ENCODE measurements at regions not wholly inside any gene's neighbourhood (a gene's known extent, or its start where the extent isn't known, plus 50 kb on each side); places are given as distances from the start of the nearest gene placed in this dataset.

DNA sequence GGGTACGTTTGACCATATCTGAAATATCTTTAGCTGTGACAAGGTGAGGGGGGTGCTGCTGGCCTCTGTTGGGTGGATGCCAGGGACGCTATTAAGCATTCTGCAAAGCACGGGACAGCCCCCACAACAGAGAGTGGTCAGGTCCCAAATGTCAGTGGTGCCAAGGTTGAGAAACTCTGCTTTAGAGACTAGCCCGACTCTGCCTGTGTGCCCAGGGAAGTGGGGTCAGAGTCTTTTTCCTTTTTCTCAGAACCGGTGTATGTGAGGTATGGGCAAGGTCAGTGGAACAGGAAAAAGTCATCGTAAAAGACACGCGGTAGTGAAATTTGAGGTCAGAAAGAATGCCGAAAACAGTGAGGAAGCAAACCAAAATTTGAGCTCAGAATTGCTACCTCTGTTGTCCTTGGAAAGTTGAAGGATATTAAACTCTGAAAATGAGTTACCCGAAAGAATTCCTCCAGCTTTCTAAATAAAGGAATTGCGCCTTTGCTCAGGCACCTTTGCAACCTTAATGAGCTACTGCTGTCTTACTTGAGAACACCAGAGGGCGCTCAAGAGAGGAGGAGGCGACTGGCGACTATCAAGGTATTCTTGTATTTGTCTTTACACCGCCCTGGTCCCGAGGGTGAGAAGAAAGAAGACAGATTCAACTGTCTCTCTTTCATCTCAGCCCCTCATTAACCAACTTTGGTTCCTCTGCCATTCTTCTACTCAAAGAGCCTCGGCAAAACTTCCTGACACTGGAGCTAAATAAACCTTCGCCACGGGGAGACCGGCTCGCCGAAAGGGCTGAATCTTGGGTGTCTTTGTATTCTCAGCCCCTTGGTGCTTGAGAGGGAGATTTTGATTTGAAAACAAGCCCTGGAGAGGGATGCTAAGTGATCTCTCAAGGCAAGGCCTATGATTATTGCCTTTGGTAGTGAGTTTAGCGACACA is 85.4 kb upstream of the OLIG2 start:
- 52% methylated on average over 23 of the region's 23 CpGs for WGBS
- no peak overlapping the region for H3K9ac ChIP-seq (ENCODE audit: low read depth in 1 of 2, low read length in 2 of 2)
- H3K27me3 ChIP-seq (ENCODE audit: control insufficient read depth in 4 of 4, insufficient read depth in 4 of 4, low read length in 3 of 4) = no peaks in the 10 kb centered on the region
- no peak overlapping the region for H3K4me3 ChIP-seq (ENCODE audit: low read depth in 1 of 3, low read length in 3 of 3)
- TF ChIP-seq NR2F2 (IDR thresholded peaks at IDR 0.05) (no peak), HNF4A (conservative IDR thresholded peaks at IDR 0.05) (no peak), GABPA (IDR thresholded peaks at IDR 0.05 in 1 of 2, conservative IDR thresholded peaks at IDR 0.05 in 1 of 2) (no peak), HNF4G (IDR thresholded peaks at IDR 0.05) (no peak), RAD21 (IDR thresholded peaks at IDR 0.05) (peak; percentile 71 to 81)
- TF ChIP-seq, protein P1, sequence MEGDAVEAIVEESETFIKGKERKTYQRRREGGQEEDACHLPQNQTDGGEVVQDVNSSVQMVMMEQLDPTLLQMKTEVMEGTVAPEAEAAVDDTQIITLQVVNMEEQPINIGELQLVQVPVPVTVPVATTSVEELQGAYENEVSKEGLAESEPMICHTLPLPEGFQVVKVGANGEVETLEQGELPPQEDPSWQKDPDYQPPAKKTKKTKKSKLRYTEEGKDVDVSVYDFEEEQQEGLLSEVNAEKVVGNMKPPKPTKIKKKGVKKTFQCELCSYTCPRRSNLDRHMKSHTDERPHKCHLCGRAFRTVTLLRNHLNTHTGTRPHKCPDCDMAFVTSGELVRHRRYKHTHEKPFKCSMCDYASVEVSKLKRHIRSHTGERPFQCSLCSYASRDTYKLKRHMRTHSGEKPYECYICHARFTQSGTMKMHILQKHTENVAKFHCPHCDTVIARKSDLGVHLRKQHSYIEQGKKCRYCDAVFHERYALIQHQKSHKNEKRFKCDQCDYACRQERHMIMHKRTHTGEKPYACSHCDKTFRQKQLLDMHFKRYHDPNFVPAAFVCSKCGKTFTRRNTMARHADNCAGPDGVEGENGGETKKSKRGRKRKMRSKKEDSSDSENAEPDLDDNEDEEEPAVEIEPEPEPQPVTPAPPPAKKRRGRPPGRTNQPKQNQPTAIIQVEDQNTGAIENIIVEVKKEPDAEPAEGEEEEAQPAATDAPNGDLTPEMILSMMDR (IDR thresholded peaks at IDR 0.05; ENCODE audit: low read depth, low read length, missing input control) = peak; percentile 66
- peaks cover 0 to 4% (median 0%) of the 10 kb centered on the region in 4 donors for H3K4me1 ChIP-seq (ENCODE audit: control insufficient read depth in 4 of 4, insufficient read depth in 4 of 4, low read length in 3 of 4)
- H3K36me3 ChIP-seq (ENCODE audit: control insufficient read depth in 4 of 4, insufficient read depth in 3 of 4, low read depth in 1 of 4, low read length in 3 of 4) = no peaks in the 10 kb centered on the region
- H3K27ac ChIP-seq (ENCODE audit: low read depth in 1 of 2, low read length in 2 of 2) = no peak overlapping the region
- H3K9me3 ChIP-seq (ENCODE audit: control insufficient read depth in 4 of 4, low read length in 3 of 4) = no peaks in the 10 kb centered on the region
- DNase-seq (ENCODE audit: low spot score) = no peak

DNA sequence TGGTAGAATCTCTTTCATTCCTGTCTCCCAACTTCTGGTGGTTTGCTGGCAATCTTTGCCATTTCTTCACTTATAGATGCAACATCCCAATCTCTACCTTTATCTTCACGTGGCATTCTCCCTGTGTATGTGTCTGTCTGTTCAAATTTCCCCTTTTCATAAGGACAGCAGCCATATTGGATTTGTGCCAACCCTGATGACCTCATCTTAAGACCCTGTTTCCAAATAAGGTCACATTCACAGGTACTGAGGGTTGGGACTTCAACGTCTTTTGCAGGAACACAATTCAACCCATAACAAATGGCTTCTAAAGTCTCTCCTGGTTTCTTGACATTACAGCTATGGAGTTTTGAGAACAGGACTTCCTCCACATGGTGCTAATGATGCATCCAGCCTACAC is 84.5 kb upstream of the OLIG2 start:
- TF ChIP-seq TAF1 (conservative IDR thresholded peaks at IDR 0.05) (no peak), HNF4G (IDR thresholded peaks at IDR 0.05) (no peak), FOXA1 (IDR thresholded peaks at IDR 0.05) (no peak)
- no peaks in the 10 kb centered on the region for H3K9me3 ChIP-seq (ENCODE audit: control insufficient read depth in 4 of 4, low read length in 3 of 4)
- H3K4me1 ChIP-seq (ENCODE audit: control insufficient read depth in 4 of 4, insufficient read depth in 4 of 4, low read length in 3 of 4) = peaks cover 0 to 4% (median 0%) of the 10 kb centered on the region in 4 donors
- no peak overlapping the region for H3K9ac ChIP-seq (ENCODE audit: low read depth in 1 of 2, low read length in 2 of 2)
- no peaks in the 10 kb centered on the region for H3K36me3 ChIP-seq (ENCODE audit: control insufficient read depth in 4 of 4, insufficient read depth in 3 of 4, low read depth in 1 of 4, low read length in 3 of 4)
- WGBS = 76% methylated on average over 2 of the region's 2 CpGs
- no peak for DNase-seq (ENCODE audit: low spot score)
- no peak overlapping the region for H3K27ac ChIP-seq (ENCODE audit: low read depth in 1 of 2, low read length in 2 of 2)
- no peaks in the 10 kb centered on the region for H3K27me3 ChIP-seq (ENCODE audit: control insufficient read depth in 4 of 4, insufficient read depth in 4 of 4, low read length in 3 of 4)
- H3K4me3 ChIP-seq (ENCODE audit: low read depth in 1 of 3, low read length in 3 of 3) = no peak overlapping the region

DNA sequence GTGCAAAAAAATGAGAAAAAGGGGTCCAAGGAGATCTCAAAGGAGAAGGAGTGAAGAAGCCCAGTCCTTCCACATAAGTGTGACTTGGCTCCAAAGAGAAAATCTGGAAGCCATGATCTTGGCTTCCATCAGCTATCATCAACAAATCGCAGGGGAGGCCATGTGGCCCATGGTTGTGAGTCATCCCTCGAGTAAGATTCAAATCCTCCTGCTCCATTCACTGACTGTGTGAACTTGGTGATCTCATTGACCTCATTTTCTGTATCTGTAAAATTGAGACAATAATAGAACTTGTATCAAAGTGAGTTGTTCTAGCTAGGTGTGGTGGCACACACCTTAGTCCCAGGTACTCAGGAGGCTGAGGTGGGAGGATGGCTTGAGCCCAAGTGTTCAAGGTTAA is 79.1 kb upstream of the OLIG2 start:
- H3K36me3 ChIP-seq (ENCODE audit: control insufficient read depth in 4 of 4, insufficient read depth in 3 of 4, low read depth in 1 of 4, low read length in 3 of 4) = no peaks in the 10 kb centered on the region
- H3K9ac ChIP-seq (ENCODE audit: low read depth in 1 of 2, low read length in 2 of 2) = no peak overlapping the region
- DNase-seq (ENCODE audit: low spot score) = no peak
- H3K9me3 ChIP-seq (ENCODE audit: control insufficient read depth in 4 of 4, low read length in 3 of 4) = no peaks in the 10 kb centered on the region
- H3K27ac ChIP-seq (ENCODE audit: low read depth in 1 of 2, low read length in 2 of 2) = no peak overlapping the region
- WGBS = 71% methylated on average over 2 of the region's 2 CpGs
- H3K4me3 ChIP-seq (ENCODE audit: low read depth in 1 of 3, low read length in 3 of 3) = no peak overlapping the region
- H3K27me3 ChIP-seq (ENCODE audit: control insufficient read depth in 4 of 4, insufficient read depth in 4 of 4, low read length in 3 of 4) = peaks cover 0 to 2% (median 0%) of the 10 kb centered on the region in 4 donors
- TF ChIP-seq HNF4A (conservative IDR thresholded peaks at IDR 0.05) (no peak), RXRA (IDR thresholded peaks at IDR 0.05) (no peak), GABPA (IDR thresholded peaks at IDR 0.05 in 1 of 2, conservative IDR thresholded peaks at IDR 0.05 in 1 of 2) (no peak), FOXA2 (IDR thresholded peaks at IDR 0.05) (no peak), FOXA1 (IDR thresholded peaks at IDR 0.05) (no peak), SP1 (IDR thresholded peaks at IDR 0.05) (no peak), HNF4G (IDR thresholded peaks at IDR 0.05) (no peak), TAF1 (conservative IDR thresholded peaks at IDR 0.05) (no peak)
- TF ChIP-seq, protein P1 (IDR thresholded peaks at IDR 0.05; ENCODE audit: low read depth, low read length, missing input control) = no peak
- TF ChIP-seq, protein P2, sequence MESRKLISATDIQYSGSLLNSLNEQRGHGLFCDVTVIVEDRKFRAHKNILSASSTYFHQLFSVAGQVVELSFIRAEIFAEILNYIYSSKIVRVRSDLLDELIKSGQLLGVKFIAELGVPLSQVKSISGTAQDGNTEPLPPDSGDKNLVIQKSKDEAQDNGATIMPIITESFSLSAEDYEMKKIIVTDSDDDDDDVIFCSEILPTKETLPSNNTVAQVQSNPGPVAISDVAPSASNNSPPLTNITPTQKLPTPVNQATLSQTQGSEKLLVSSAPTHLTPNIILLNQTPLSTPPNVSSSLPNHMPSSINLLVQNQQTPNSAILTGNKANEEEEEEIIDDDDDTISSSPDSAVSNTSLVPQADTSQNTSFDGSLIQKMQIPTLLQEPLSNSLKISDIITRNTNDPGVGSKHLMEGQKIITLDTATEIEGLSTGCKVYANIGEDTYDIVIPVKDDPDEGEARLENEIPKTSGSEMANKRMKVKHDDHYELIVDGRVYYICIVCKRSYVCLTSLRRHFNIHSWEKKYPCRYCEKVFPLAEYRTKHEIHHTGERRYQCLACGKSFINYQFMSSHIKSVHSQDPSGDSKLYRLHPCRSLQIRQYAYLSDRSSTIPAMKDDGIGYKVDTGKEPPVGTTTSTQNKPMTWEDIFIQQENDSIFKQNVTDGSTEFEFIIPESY (IDR thresholded peaks at IDR 0.05) = no peak
- TF ChIP-seq, protein P3, sequence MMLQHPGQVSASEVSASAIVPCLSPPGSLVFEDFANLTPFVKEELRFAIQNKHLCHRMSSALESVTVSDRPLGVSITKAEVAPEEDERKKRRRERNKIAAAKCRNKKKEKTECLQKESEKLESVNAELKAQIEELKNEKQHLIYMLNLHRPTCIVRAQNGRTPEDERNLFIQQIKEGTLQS (IDR thresholded peaks at IDR 0.05) = no peak
- no peaks in the 10 kb centered on the region for H3K4me1 ChIP-seq (ENCODE audit: control insufficient read depth in 4 of 4, insufficient read depth in 4 of 4, low read length in 3 of 4)
